Epithelial cell of esophagus (primary cell): ENCODE measurements at regions not wholly inside any gene's neighbourhood (a gene's known extent, or its start where the extent isn't known, plus 50 kb on each side); places are given as distances from the start of the nearest gene placed in this dataset.

Experiments
- DNase-seq: peaks from one replicate; pipeline ENCODE4 v3.0.0; 2010; ENCODE audit warnings: low read depth
- H3K4me3 ChIP-seq: 2 replicates; pipeline ENCODE4 v1.5.1; 2011; ENCODE audit warnings: mild to moderate bottlenecking, low read length, control low read depth
- TF ChIP-seq, protein P1 (sequence below): IDR thresholded peaks from 2 replicates; pipeline ENCODE4 v1.5.1; 2011; ENCODE audit warnings: low read depth, mild to moderate bottlenecking, low read length, control low read depth, inconsistent platforms; ENCODE audit not compliant: insufficient read depth; ENCODE audit errors: missing control alignments

DNA sequence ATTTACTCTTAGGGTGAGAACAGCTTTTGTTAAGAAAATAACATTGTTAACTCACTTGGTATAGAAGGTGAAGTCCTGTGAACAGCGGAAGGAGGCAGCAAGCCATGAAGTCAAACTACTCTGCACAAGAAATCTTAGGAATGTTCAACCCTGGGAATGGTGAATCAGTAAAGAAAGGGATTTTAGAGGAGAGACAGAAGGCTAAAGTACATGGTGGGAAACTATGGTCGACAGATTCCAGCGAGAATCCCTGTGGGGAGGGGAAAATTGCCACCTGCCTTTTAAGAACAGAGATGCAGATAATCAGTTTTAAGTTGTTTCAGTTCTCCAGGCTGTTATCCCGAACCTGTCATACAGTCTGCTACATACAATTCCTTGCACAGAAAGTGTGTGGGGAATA, 63.2 kb upstream of the PTPRR start:
- DNase-seq: no peak
- TF ChIP-seq, protein P1, sequence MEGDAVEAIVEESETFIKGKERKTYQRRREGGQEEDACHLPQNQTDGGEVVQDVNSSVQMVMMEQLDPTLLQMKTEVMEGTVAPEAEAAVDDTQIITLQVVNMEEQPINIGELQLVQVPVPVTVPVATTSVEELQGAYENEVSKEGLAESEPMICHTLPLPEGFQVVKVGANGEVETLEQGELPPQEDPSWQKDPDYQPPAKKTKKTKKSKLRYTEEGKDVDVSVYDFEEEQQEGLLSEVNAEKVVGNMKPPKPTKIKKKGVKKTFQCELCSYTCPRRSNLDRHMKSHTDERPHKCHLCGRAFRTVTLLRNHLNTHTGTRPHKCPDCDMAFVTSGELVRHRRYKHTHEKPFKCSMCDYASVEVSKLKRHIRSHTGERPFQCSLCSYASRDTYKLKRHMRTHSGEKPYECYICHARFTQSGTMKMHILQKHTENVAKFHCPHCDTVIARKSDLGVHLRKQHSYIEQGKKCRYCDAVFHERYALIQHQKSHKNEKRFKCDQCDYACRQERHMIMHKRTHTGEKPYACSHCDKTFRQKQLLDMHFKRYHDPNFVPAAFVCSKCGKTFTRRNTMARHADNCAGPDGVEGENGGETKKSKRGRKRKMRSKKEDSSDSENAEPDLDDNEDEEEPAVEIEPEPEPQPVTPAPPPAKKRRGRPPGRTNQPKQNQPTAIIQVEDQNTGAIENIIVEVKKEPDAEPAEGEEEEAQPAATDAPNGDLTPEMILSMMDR: no peak
- no peak overlapping the region for H3K4me3 ChIP-seq

DNA sequence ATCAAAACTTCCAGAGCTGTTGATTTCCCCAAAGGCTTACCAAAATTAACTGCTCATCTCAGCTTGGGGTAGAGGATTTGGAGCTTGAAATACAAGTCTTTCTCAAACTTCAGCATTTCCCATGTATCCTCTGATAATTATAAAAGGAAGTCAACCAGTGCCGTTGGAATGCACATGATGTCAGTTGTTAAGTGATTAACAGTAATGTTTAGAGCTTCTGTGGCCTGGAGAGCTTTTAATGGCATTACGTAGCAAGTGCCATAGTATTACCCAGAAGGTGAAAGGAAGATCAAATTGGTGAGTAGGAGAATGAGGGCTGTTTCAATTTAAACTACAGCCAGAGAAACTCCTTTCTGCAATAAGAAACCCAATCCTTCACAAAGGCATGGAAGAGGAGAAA, 62.5 kb upstream of the PTPRR start:
- DNase-seq: no peak
- TF ChIP-seq, protein P1: no peak
- no peak overlapping the region for H3K4me3 ChIP-seq

DNA sequence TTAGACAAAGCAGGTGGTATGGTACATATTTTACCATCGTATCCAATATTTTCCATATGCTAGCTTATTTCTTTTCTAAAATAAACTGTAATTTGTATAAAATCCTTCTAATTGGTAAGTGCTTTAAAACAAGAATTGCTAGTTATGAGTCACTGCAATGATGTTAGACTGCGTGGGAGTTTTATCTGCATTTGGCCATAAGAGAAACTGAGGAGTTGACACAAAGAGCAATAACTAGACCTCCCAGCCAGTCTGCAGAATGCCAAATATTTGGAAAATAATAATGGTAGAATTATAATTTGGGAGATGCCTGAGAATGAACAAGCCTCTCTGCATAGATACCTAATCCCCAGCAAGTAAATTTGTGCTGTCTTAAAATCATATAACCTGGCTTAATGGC, 61.7 kb upstream of the PTPRR start:
- TF ChIP-seq, protein P1: no peak
- H3K4me3 ChIP-seq: no peak overlapping the region
- DNase-seq: peak; percentile 22

DNA sequence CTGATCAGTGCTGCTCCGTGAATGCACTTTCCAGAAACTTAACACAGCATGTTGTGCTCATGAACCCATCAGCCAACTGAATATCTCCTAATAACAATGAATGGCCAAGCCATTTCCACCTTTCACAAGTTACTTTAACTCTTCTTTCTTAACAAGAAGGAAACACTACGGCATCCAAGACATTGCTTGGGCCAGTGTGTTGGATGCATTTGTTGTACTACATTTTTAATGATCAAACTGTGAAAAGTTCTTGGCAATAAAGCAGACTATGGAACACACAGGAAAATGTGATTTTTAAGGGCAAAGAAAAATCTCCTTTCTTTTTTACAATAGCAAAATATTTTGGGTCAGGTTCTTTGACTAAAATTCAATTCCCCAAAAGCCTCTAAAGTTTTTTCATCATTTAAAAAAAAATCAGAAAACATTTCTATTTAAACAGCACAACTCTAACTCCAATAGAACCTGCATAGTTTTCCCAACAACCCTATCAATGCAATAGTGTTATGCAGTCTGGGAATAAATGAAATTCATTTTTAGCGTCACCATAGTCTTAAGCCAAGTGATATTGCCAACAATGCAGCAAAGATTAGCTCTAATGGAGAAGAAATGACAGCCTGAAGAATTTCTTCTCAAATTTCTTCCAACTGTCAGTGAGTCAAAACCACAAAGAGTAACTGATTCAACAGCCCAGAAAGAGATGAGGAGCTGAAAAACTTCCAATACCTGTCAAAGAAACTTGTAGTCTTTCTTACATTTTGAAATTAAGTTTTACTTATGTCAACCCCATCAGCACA, 50.7 kb upstream of the PTPRR start:
- no peak for DNase-seq
- H3K4me3 ChIP-seq: no peak overlapping the region
- TF ChIP-seq, protein P1: no peak
